Mesenchymal stem cell (in vitro differentiated cells and primary cell): ENCODE measurements at regions not wholly inside any gene's neighbourhood (a gene's known extent, or its start where the extent isn't known, plus 50 kb on each side); places are given as distances from the start of the nearest gene placed in this dataset.
A peak's percentile ranks its signal among the peaks of the same experiment; 100 is the strongest.

Source experiments
- DNase-seq: peaks from one replicate; pipeline ENCODE4 v3.0.0-alpha.2; 2013
- H2AFZ ChIP-seq: one replicate; pipeline ENCODE4 v1.6.1; 2013; ENCODE audit warnings: low read depth, mild to moderate bottlenecking, control low read depth, inconsistent platforms, low read length, moderate library complexity
- H2AK5ac ChIP-seq: 2 replicates; pipeline ENCODE4 v1.6.1; 2013; ENCODE audit warnings: low read length, moderate library complexity, mild to moderate bottlenecking, inconsistent platforms; ENCODE audit not compliant: severe bottlenecking
- H2BK120ac ChIP-seq: one replicate; pipeline ENCODE4 v1.6.1; 2013; ENCODE audit warnings: low read depth, mild to moderate bottlenecking, inconsistent platforms, low read length, moderate library complexity
- H2BK12ac ChIP-seq, 2 experiments: one replicate each; pipeline ENCODE4 v1.6.1; 2013; ENCODE audit warnings: inconsistent platforms in 2 of 2, low read length in 2 of 2, mild to moderate bottlenecking in 2 of 2, moderate library complexity in 2 of 2, control low read depth in 1 of 2
- H2BK15ac ChIP-seq: one replicate; pipeline ENCODE4 v1.6.1; 2013; ENCODE audit warnings: mild to moderate bottlenecking, low read depth, inconsistent platforms; ENCODE audit not compliant: poor library complexity, severe bottlenecking
- H2BK5ac ChIP-seq: 2 replicates; pipeline ENCODE4 v1.6.1; 2013; ENCODE audit warnings: low read depth, mild to moderate bottlenecking, low read length, control low read depth, inconsistent platforms; ENCODE audit not compliant: poor library complexity, severe bottlenecking
- H3K14ac ChIP-seq, 2 experiments: one replicate each; pipeline ENCODE4 v1.6.1; 2013; ENCODE audit warnings: inconsistent platforms in 2 of 2, low read length in 2 of 2, control low read depth in 1 of 2, mild to moderate bottlenecking in 1 of 2, moderate library complexity in 1 of 2
- H3K18ac ChIP-seq, 2 experiments: one replicate each; pipeline ENCODE4 v1.6.1; 2013; ENCODE audit warnings: inconsistent platforms in 2 of 2, low read length in 2 of 2, control low read depth in 1 of 2, low read depth in 1 of 2, mild to moderate bottlenecking in 1 of 2
- H3K23ac ChIP-seq, 2 experiments: one replicate each; pipeline ENCODE4 v1.6.1; 2013; ENCODE audit warnings: inconsistent platforms in 2 of 2, low read length in 2 of 2, mild to moderate bottlenecking in 2 of 2, moderate library complexity in 2 of 2, control low read depth in 1 of 2
- H3K27ac ChIP-seq: 2 replicates; pipeline ENCODE4 v1.5.1; 2013; ENCODE audit warnings: mild to moderate bottlenecking, moderate library complexity, low read length, control low read depth, inconsistent platforms; ENCODE audit not compliant: poor library complexity, severe bottlenecking
- H3K27me3 ChIP-seq, 2 experiments: 2 replicates each; pipeline versions ENCODE4 v1.6.1 to v1.7.0; 2013; ENCODE audit warnings: low read length in 2 of 2, mild to moderate bottlenecking in 2 of 2, moderate library complexity in 2 of 2, control low read depth in 1 of 2, inconsistent platforms in 1 of 2; ENCODE audit not compliant: control insufficient read depth in 1 of 2, insufficient read depth in 1 of 2
- H3K36me3 ChIP-seq, 2 experiments: 2 replicates each; pipeline versions ENCODE4 v1.6.1 to v1.7.0; 2013; ENCODE audit warnings: low read length in 2 of 2, control low read depth in 1 of 2, inconsistent platforms in 1 of 2, low read depth in 1 of 2, mild to moderate bottlenecking in 1 of 2; ENCODE audit not compliant: insufficient read depth in 2 of 2, control insufficient read depth in 1 of 2
- H3K4ac ChIP-seq, 2 experiments: one replicate each; pipeline ENCODE4 v1.6.1; 2013; ENCODE audit warnings: inconsistent platforms in 2 of 2, low read length in 2 of 2, mild to moderate bottlenecking in 2 of 2, moderate library complexity in 2 of 2, control low read depth in 1 of 2, low read depth in 1 of 2
- H3K4me1 ChIP-seq: 2 replicates; pipeline ENCODE4 v1.6.1; 2013; ENCODE audit warnings: low read depth, low read length, control low read depth; ENCODE audit not compliant: control insufficient read depth, insufficient read depth
- H3K4me2 ChIP-seq: 2 replicates; pipeline ENCODE4 v1.6.1; 2013; ENCODE audit warnings: low read length, mild to moderate bottlenecking, inconsistent platforms; ENCODE audit not compliant: poor library complexity, severe bottlenecking
- H3K4me3 ChIP-seq, 2 experiments: 2 replicates each; pipeline versions ENCODE4 v1.5.1 to v1.7.0; 2013; ENCODE audit warnings: low read length in 2 of 2, mild to moderate bottlenecking in 2 of 2, control low read depth in 1 of 2, low read depth in 1 of 2; ENCODE audit not compliant: insufficient read depth in 1 of 2
- H3K79me1 ChIP-seq: replicated peaks from 2 replicates; pipeline ENCODE4 v1.6.1; 2013; ENCODE audit warnings: mild to moderate bottlenecking, control low read depth, low read length, inconsistent platforms; ENCODE audit not compliant: poor library complexity, severe bottlenecking
- H3K9ac ChIP-seq: 2 replicates; pipeline ENCODE4 v1.7.0; 2013; ENCODE audit warnings: mild to moderate bottlenecking, low read length, moderate library complexity
- H3K9me3 ChIP-seq: 2 replicates; pipeline ENCODE4 v1.7.0; 2013; ENCODE audit warnings: mild to moderate bottlenecking, low read length; ENCODE audit not compliant: control insufficient read depth
- H4K8ac ChIP-seq: one replicate; pipeline ENCODE4 v1.6.1; 2013; ENCODE audit warnings: inconsistent platforms, mild to moderate bottlenecking, low read length, moderate library complexity
- H4K91ac ChIP-seq: one replicate; pipeline ENCODE4 v1.6.1; 2013; ENCODE audit warnings: mild to moderate bottlenecking, low read length, inconsistent platforms
- WGBS: methylation state at CpG from one replicate; pipeline ENCODE4 v1.1.7; 2013; ENCODE audit warnings: mixed read lengths; 5-methylcytosine and 5-hydroxymethylcytosine counted together

GRCh38 chr6:142644866-142645265 is 300.1 kb downstream of the HIVEP2 start:
- Histone ChIP-seq H3K4me2 (no peak overlapping the region), H3K18ac (no peak overlapping the region), H3K27me3 (peaks cover 0 to 26% of the 10 kb centered on the region in 2 experiments), H3K4ac (no peak overlapping the region), H2BK5ac (no peak overlapping the region), H4K91ac (no peak overlapping the region), H3K27ac (no peak overlapping the region), H3K9ac (no peak overlapping the region), H4K8ac (no peak overlapping the region), H3K4me1 (peaks cover 2% of the 10 kb centered on the region), H3K4me3 (no peak overlapping the region), H2AK5ac (no peak overlapping the region), H2BK15ac (no peak overlapping the region), H3K14ac (no peak overlapping the region), H3K9me3 (no peaks in the 10 kb centered on the region), H3K36me3 (no peaks in the 10 kb centered on the region), H2BK120ac (no peak overlapping the region), H3K23ac (no peak overlapping the region), H2BK12ac (no peak overlapping the region), H2AFZ (no peak overlapping the region), H3K79me1 (no peaks in the 10 kb centered on the region)
- WGBS = 82% methylated on average over 3 of the region's 3 CpGs
- no peak for DNase-seq

DNA sequence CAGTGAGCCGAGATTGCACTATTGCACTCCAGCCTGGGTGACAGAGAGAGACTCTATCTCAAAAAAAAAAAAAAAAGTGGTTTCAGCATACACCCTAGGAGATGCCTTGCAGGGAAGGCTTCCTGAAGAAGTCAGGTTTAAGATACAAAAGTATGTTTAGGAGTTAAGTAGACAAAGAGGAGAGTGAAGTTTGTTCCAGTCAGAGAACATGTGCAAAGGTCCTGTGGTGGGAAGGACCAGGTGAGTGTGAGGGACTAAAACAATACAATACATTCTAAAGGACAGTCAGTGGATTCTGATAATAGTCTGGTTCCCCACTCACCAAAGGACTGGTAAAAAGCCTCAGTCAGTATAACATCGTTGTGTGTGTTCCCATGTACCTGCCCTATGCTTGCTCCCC is 299.3 kb downstream of the HIVEP2 start:
- H3K79me1 ChIP-seq = no peaks in the 10 kb centered on the region
- H2BK120ac ChIP-seq = no peak overlapping the region
- no peak overlapping the region for H2AFZ ChIP-seq
- 90% methylated on average over 2 of the region's 2 CpGs for WGBS
- H3K9ac ChIP-seq = no peak overlapping the region
- H3K23ac ChIP-seq = no peak overlapping the region
- no peak for DNase-seq
- H2BK5ac ChIP-seq = no peak overlapping the region
- no peak overlapping the region for H4K8ac ChIP-seq
- H3K4ac ChIP-seq = no peak overlapping the region
- no peak overlapping the region for H3K27ac ChIP-seq
- H2BK12ac ChIP-seq = no peak overlapping the region
- no peak overlapping the region for H3K18ac ChIP-seq
- H4K91ac ChIP-seq = no peak overlapping the region
- H3K4me2 ChIP-seq = no peak overlapping the region
- peaks cover 2% of the 10 kb centered on the region for H3K4me1 ChIP-seq
- H3K9me3 ChIP-seq = no peaks in the 10 kb centered on the region
- H3K27me3 ChIP-seq = peaks cover 0 to 26% of the 10 kb centered on the region in 2 experiments
- no peaks in the 10 kb centered on the region for H3K36me3 ChIP-seq
- H3K14ac ChIP-seq = no peak overlapping the region
- no peak overlapping the region for H3K4me3 ChIP-seq
- no peak overlapping the region for H2BK15ac ChIP-seq
- H2AK5ac ChIP-seq = no peak overlapping the region

- Histone ChIP-seq H3K36me3 (no peaks in the 10 kb centered on the region), H3K79me1 (no peaks in the 10 kb centered on the region), H2BK15ac (no peak overlapping the region), H3K4me3 (no peak overlapping the region), H3K18ac (no peak overlapping the region), H4K8ac (no peak overlapping the region), H4K91ac (no peak overlapping the region), H2BK120ac (no peak overlapping the region), H3K14ac (peak overlapping the region in 1 of 2 experiments; percentile 77), H3K4me1 (peaks cover 2% of the 10 kb centered on the region), H3K27ac (peak overlapping the region; percentile 13), H3K9ac (no peak overlapping the region), H2AK5ac (no peak overlapping the region), H3K27me3 (peaks cover 0 to 26% of the 10 kb centered on the region in 2 experiments), H2AFZ (no peak overlapping the region), H3K4me2 (peak overlapping the region; percentile 14), H3K4ac (no peak overlapping the region), H3K9me3 (no peaks in the 10 kb centered on the region), H3K23ac (no peak overlapping the region), H2BK12ac (no peak overlapping the region), H2BK5ac (no peak overlapping the region)
- DNase-seq = no peak
- WGBS = 38% methylated on average over 6 of the region's 6 CpGs
These were observed 297.4 kb downstream of the HIVEP2 start for GRCh38 chr6:142647449-142648035.

- WGBS = 43% methylated on average over 2 of the region's 3 CpGs
- H4K91ac ChIP-seq = no peak overlapping the region
These were observed 296.9 kb downstream of the HIVEP2 start for GRCh38 chr6:142648036-142648451.

More at GRCh38 chr6:142648036-142648451, 296.9 kb downstream of the HIVEP2 start:
- no peak overlapping the region for H3K4ac ChIP-seq
- H3K18ac ChIP-seq = no peak overlapping the region
- no peak overlapping the region for H3K9ac ChIP-seq
- no peak overlapping the region for H3K23ac ChIP-seq
- no peak overlapping the region for H3K27ac ChIP-seq
- no peak overlapping the region for H3K14ac ChIP-seq
- DNase-seq = no peak
- H2AK5ac ChIP-seq = no peak overlapping the region
- no peak overlapping the region for H2BK120ac ChIP-seq
- no peaks in the 10 kb centered on the region for H3K9me3 ChIP-seq
- no peaks in the 10 kb centered on the region for H3K79me1 ChIP-seq
- H3K27me3 ChIP-seq = peaks cover 0 to 26% of the 10 kb centered on the region in 2 experiments
- H2BK5ac ChIP-seq = no peak overlapping the region
- peaks cover 2% of the 10 kb centered on the region for H3K4me1 ChIP-seq
- no peak overlapping the region for H2BK12ac ChIP-seq
- no peak overlapping the region for H3K4me3 ChIP-seq
- no peak overlapping the region for H4K8ac ChIP-seq
- no peak overlapping the region for H2AFZ ChIP-seq
- H3K36me3 ChIP-seq = no peaks in the 10 kb centered on the region
- peak overlapping the region; percentile 14 for H3K4me2 ChIP-seq
- no peak overlapping the region for H2BK15ac ChIP-seq
